Caco-2 (cell line): ENCODE measurements at regions not wholly inside any gene's neighbourhood (a gene's known extent, or its start where the extent isn't known, plus 50 kb on each side); places are given as distances from the start of the nearest gene placed in this dataset.

ENCODE experiments used
- BruUV-seq: library from RNA; stranded (reverse); fragments of 400-500 nt; replicated peaks from 2 replicates; lab custom pipeline; 2021; lab: Mats Ljungman, UMichigan
- CTCF ChIA-PET: fragments of 300-600 bp; sonication (Branson Sonifier 250); formaldehyde crosslinking; loops from one replicate; lab custom pipeline; 2022; ENCODE audit warnings: antibody characterized with exemption; lab: Charles Lee
- POLR2A ChIA-PET: fragments of 300-600 bp; sonication (Branson Sonifier 250); formaldehyde crosslinking; loops from one replicate; lab custom pipeline; 2022; ENCODE audit warnings: antibody characterized with exemption; lab: Charles Lee
- DNase-seq, 2 experiments: peaks; one replicate each; pipeline versions ENCODE4 v3.0.0 to v3.0.0-alpha.2; 2020 to 2022
- H3K27me3 ChIP-seq: replicated peaks from 2 replicates; pipeline ENCODE4 v1.6.0; 2011; ENCODE audit warnings: low read length; ENCODE audit not compliant: control insufficient read depth, insufficient read depth
- H3K36me3 ChIP-seq: 2 replicates; pipeline ENCODE4 v1.5.1; 2011; ENCODE audit warnings: low read length; ENCODE audit not compliant: control insufficient read depth, insufficient read depth
- H3K4me1 ChIP-seq: fragments of 250-450 bp; sonication (Bioruptor Pico); 2 replicates; pipeline ENCODE4 v1.5.1; 2020; ENCODE audit warnings: mild to moderate bottlenecking
- H3K4me3 ChIP-seq: 2 replicates; pipeline ENCODE4 v1.5.1; 2011; ENCODE audit warnings: low read depth, mild to moderate bottlenecking, control low read depth, low read length
- H3K9me3 ChIP-seq: fragments of 250-450 bp; sonication (Bioruptor Pico); 2 replicates; pipeline ENCODE4 v1.5.1; 2020; ENCODE audit warnings: mild to moderate bottlenecking, moderate library complexity
- H3K27ac Mint-ChIP-seq: one replicate; pipeline ENCODE4 v1.8.0; 2022; ENCODE audit warnings: mixed read lengths; ENCODE audit not compliant: unreplicated experiment
- H3K27me3 Mint-ChIP-seq: one replicate; pipeline ENCODE4 v1.8.0; 2022; ENCODE audit warnings: mixed read lengths; ENCODE audit not compliant: insufficient read depth, unreplicated experiment
- H3K36me3 Mint-ChIP-seq: one replicate; pipeline ENCODE4 v1.8.0; 2022; ENCODE audit warnings: mild to moderate bottlenecking, mixed read lengths; ENCODE audit not compliant: insufficient read depth, unreplicated experiment
- H3K4me1 Mint-ChIP-seq: one replicate; pipeline ENCODE4 v1.8.0; 2022; ENCODE audit warnings: low read depth, mixed read lengths; ENCODE audit not compliant: unreplicated experiment
- H3K4me3 Mint-ChIP-seq: one replicate; pipeline ENCODE4 v1.8.0; 2022; ENCODE audit warnings: mild to moderate bottlenecking, moderate library complexity, mixed read lengths; ENCODE audit not compliant: unreplicated experiment
- H3K9me3 Mint-ChIP-seq: one replicate; pipeline ENCODE4 v1.8.0; 2022; ENCODE audit warnings: mixed read lengths; ENCODE audit not compliant: unreplicated experiment
- intact Hi-C: fragments of 100-400 bp; cut with micrococcal nuclease; formaldehyde crosslinking; loops from one replicate; pipeline ENCODE4 v1.10.0; 2022; ENCODE audit not compliant: unreplicated experiment
- TF ChIP-seq, protein P1 (sequence below), 2 experiments: fragments of 200-600 bp in 1 of 2; IDR thresholded peaks; 1 replicate in 1 of 2; 2 replicates in 1 of 2; pipeline versions ENCODE4 v1.5.1 to v1.8.0; 2011 to 2022; ENCODE audit warnings: antibody characterized with exemption in 1 of 2, control low read depth in 1 of 2, inconsistent platforms in 1 of 2, low read depth in 1 of 2, low read length in 1 of 2, mild to moderate bottlenecking in 1 of 2, moderate library complexity in 1 of 2; ENCODE audit not compliant: insufficient read depth in 1 of 2, severe bottlenecking in 1 of 2, unreplicated experiment in 1 of 2

- POLR2A ChIA-PET: no interaction called here
- intact Hi-C loops: no loop called here
- H3K36me3 ChIP-seq: no peaks in the 10 kb centered on the region
- Mint-ChIP-seq H3K9me3 (no peaks in the 10 kb centered on the region), H3K36me3 (no peaks in the 10 kb centered on the region), H3K4me3 (no peak overlapping the region), H3K4me1 (no peaks in the 10 kb centered on the region), H3K27me3 (peaks cover 11% of the 10 kb centered on the region), H3K27ac (no peak overlapping the region)
- no peak overlapping the region for H3K4me3 ChIP-seq
- BruUV-seq: no TSS peak
- no peaks in the 10 kb centered on the region for H3K4me1 ChIP-seq
- no peak for DNase-seq
- H3K9me3 ChIP-seq: no peaks in the 10 kb centered on the region; the same call in 1 of the 2 replicates
- H3K27me3 ChIP-seq: no peaks in the 10 kb centered on the region
- TF ChIP-seq, protein P1, sequence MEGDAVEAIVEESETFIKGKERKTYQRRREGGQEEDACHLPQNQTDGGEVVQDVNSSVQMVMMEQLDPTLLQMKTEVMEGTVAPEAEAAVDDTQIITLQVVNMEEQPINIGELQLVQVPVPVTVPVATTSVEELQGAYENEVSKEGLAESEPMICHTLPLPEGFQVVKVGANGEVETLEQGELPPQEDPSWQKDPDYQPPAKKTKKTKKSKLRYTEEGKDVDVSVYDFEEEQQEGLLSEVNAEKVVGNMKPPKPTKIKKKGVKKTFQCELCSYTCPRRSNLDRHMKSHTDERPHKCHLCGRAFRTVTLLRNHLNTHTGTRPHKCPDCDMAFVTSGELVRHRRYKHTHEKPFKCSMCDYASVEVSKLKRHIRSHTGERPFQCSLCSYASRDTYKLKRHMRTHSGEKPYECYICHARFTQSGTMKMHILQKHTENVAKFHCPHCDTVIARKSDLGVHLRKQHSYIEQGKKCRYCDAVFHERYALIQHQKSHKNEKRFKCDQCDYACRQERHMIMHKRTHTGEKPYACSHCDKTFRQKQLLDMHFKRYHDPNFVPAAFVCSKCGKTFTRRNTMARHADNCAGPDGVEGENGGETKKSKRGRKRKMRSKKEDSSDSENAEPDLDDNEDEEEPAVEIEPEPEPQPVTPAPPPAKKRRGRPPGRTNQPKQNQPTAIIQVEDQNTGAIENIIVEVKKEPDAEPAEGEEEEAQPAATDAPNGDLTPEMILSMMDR (IDR thresholded peaks at IDR 0.05; ENCODE audit: insufficient read depth in 1 of 2, low read depth in 1 of 2, low read length in 1 of 2, severe bottlenecking in 1 of 2, unreplicated experiment in 1 of 2): no peak
- CTCF ChIA-PET: interaction anchor here (0.7 kb wide), 1 partner anchor 16 kb away, joined by 3 read pairs; no protein-coding TSS in a partner anchor
Measured at GRCh38 chr2:136288249-136288648, 170.3 kb upstream of the CXCR4 start.

DNA sequence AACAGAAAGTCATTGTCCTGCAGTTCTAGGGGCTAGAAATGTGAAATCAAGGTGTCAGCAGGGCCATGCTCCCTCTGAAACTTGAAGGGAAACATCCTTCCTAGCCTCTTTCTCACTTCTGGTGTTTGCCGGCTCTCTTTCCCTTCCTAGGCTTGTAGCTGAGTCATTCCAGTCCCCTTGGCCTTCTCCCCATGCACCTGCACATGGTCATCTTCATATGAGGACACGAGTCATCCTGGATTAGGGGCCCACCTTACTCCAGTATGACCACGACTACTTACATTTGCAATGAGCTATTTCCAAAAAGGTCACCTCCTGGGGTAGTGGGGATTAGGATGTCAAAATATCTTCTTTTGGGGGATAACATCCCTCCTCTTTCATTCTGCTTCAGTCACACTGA is 168.5 kb upstream of the CXCR4 start:
- ChIA-PET CTCF (no interaction called here), POLR2A (no interaction called here)
- Histone ChIP-seq H3K4me3 (no peak overlapping the region), H3K27me3 (no peaks in the 10 kb centered on the region), H3K36me3 (no peaks in the 10 kb centered on the region), H3K4me1 (no peaks in the 10 kb centered on the region), H3K9me3 (no peaks in the 10 kb centered on the region; the same call in 1 of the 2 replicates)
- intact Hi-C loops: no loop called here
- Mint-ChIP-seq H3K36me3 (no peaks in the 10 kb centered on the region), H3K27me3 (peaks cover 11% of the 10 kb centered on the region), H3K4me1 (no peaks in the 10 kb centered on the region), H3K9me3 (no peaks in the 10 kb centered on the region), H3K27ac (no peak overlapping the region), H3K4me3 (no peak overlapping the region)
- no peak for DNase-seq
- TF ChIP-seq, protein P1 (IDR thresholded peaks at IDR 0.05; ENCODE audit: insufficient read depth in 1 of 2, low read depth in 1 of 2, low read length in 1 of 2, severe bottlenecking in 1 of 2, unreplicated experiment in 1 of 2): no peak
- no TSS peak for BruUV-seq

DNA sequence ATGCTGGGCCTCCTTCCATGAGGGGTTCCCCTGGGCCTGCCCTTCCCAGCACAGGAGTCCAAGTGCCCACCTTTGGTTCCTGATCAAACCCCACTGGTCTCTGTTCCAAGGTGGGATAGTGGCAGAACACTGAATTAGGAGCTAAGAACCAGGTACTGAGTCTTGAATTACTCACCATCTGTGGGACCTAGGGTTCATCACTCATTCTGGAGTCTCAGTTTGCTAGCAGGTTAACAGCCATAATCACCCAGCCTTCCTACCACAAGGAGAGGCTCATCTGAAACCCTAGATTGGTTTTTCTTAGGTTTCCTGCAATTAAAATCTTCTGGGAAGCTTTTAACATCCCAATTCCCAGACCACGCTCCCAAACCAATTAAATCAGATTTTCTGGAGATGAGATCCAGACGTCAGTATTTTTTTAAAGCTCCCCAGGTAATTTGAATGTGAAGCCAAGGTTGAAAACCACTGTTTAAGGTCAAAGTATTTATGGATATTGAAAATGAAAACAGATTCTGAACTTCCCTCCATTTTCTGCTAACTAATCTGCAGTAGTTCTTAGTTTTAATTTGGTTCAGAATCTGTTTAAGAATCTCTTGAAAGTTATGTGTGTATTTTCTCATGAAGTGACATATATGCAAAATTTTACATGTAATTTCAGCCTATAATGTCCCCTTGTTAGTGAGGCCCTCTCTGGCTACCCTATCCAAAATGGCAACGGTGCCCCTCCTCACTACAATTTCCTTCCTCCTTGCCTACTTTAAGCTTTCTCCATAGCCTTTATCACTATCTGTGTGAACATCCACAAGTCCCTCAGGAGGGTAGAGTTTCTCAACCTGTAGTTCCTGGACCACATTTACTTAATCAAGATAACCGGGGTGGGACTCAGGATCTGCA is 166.5 kb upstream of the CXCR4 start:
- Mint-ChIP-seq H3K4me1 (no peaks in the 10 kb centered on the region), H3K27ac (no peak overlapping the region), H3K9me3 (no peaks in the 10 kb centered on the region), H3K4me3 (no peak overlapping the region), H3K36me3 (no peaks in the 10 kb centered on the region), H3K27me3 (peaks cover 9% of the 10 kb centered on the region)
- BruUV-seq: no TSS peak
- TF ChIP-seq, protein P1 (IDR thresholded peaks at IDR 0.05; ENCODE audit: insufficient read depth in 1 of 2, low read depth in 1 of 2, low read length in 1 of 2, severe bottlenecking in 1 of 2, unreplicated experiment in 1 of 2): no peak
- ChIA-PET CTCF (no interaction called here), POLR2A (no interaction called here)
- Histone ChIP-seq H3K4me1 (no peaks in the 10 kb centered on the region), H3K9me3 (no peaks in the 10 kb centered on the region), H3K4me3 (no peak overlapping the region), H3K27me3 (no peaks in the 10 kb centered on the region), H3K36me3 (no peaks in the 10 kb centered on the region)
- DNase-seq: no peak
- intact Hi-C loops: no loop called here
